LNCaP clone FGC (cell line): ENCODE measurements at regions not wholly inside any gene's neighbourhood (a gene's known extent, or its start where the extent isn't known, plus 50 kb on each side); places are given as distances from the start of the nearest gene placed in this dataset.

Experiments
- DNase-seq: peaks from one replicate; pipeline ENCODE4 v3.0.0-alpha.2; 2011; ENCODE audit warnings: low read depth
- H3K4me3 ChIP-seq: 2 replicates; pipeline ENCODE4 v1.5.1; 2011; ENCODE audit warnings: mild to moderate bottlenecking, low read depth, low read length, control low read depth
- TF ChIP-seq, protein P1 (sequence below): IDR thresholded peaks from 2 replicates; pipeline ENCODE4 v1.5.1; 2012; ENCODE audit warnings: mild to moderate bottlenecking; ENCODE audit not compliant: control insufficient read depth, insufficient read depth; ENCODE audit errors: extremely low read depth

DNA sequence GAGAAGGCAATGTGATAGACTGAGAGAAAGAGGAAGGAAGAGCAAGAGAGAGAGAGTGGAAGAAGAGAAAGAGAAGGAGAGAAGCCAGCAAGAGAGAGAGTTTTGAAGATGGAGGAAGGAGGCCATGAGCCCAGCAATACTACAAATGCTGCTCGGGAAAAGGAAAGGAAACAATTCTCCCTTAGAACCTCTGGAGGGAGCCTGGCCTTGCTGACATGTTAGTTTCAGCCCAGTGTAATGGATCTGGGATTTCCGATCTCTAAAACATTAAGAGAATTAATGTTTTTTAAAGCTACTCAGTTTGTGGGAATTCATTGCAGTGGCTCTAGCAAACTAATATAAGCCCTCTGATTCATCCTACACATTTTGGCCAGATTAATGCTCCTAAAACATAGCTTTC, 206.8 kb upstream of the MTPN start:
- TF ChIP-seq, protein P1, sequence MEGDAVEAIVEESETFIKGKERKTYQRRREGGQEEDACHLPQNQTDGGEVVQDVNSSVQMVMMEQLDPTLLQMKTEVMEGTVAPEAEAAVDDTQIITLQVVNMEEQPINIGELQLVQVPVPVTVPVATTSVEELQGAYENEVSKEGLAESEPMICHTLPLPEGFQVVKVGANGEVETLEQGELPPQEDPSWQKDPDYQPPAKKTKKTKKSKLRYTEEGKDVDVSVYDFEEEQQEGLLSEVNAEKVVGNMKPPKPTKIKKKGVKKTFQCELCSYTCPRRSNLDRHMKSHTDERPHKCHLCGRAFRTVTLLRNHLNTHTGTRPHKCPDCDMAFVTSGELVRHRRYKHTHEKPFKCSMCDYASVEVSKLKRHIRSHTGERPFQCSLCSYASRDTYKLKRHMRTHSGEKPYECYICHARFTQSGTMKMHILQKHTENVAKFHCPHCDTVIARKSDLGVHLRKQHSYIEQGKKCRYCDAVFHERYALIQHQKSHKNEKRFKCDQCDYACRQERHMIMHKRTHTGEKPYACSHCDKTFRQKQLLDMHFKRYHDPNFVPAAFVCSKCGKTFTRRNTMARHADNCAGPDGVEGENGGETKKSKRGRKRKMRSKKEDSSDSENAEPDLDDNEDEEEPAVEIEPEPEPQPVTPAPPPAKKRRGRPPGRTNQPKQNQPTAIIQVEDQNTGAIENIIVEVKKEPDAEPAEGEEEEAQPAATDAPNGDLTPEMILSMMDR, result peak; percentile 18; the same call in 1 of the 2 replicates

DNA sequence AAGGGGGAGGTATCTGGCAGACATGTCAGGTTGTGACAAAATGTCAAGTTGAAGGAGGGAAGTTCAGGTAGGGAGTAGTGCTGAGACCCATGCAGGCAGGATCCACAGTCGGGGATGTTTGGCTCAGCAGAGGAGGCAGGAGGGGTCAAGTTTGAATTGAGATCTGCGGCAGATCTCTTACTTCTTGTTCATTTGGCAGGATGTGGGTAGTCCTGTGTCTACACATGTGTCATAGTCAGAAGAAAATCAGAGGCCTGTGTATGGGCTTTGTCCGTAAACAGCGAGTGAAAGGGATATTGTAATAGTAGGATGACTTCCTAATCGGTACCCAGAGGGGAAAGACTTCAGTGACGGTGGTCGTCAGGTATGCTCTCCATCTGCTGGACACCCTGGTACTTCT, 203.8 kb upstream of the MTPN start:
- TF ChIP-seq, protein P1, result no peak
- no peak overlapping the region for H3K4me3 ChIP-seq
- DNase-seq, result no peak

More for the DNA sequence above, 206.8 kb upstream of the MTPN start:
- no peak overlapping the region for H3K4me3 ChIP-seq
- no peak for DNase-seq

DNA sequence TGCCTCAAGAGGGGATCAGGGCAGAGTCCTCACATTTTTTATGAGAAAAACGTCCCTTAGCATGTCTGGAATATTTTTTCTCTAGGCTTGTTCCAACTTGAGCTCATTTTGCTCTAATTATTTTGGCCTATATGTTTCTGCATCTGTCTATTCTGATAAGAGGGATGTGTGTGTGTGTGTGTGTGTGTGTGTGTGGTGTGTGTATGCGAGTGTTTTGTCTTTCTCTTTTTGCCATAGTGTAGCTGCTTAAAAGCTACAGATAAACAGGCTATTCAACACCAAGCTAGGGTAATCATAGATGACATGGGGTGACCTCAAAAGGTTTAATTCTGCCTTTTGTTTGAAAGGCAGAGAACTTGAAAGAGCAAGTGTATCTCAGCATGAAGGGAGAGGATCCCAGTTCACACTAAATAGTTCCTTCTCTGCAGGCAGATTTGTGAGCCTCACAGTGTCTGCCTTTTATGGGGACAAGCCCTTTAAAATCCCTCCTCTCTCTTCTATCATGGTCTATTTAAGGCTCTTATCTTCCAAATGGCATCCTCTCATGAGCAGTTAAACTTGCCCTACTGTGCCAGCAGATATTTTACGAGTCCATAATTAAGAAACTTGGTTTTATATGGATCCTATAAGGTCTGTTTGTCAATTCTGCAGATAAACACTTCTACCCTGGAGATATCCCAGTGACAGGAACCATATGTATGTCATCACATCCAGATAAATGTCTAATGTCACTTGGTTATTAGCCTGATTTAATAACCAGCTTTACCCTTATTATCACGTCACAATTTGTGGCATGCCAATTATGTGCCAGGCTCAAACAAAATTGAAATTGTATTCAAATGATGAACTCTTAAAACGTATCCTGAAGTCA, 202.9 kb upstream of the MTPN start:
- peak; percentile 86 for DNase-seq
- TF ChIP-seq, protein P1, result no peak
- H3K4me3 ChIP-seq, result no peak overlapping the region

DNA sequence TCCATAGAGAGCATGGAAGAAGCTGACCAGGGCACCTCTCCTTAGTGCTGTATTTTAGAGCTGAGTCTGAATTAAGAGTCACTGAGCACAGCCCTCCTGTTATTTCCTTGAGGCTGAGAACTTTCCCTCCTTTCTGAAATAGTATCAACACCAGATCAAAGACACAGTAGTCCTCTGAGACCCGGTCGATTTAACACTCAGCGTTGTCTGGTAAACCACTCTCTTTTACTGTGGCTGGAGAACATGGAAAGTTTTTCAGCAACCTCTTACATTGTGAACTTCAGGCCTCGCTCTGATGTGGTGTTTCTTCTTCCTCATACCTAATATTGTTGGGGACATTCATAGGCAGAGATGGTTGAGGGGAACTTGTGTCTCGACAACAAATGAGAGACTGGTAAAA, 202.0 kb upstream of the MTPN start:
- H3K4me3 ChIP-seq, result no peak overlapping the region
- TF ChIP-seq, protein P1, result no peak
- DNase-seq, result no peak

DNA sequence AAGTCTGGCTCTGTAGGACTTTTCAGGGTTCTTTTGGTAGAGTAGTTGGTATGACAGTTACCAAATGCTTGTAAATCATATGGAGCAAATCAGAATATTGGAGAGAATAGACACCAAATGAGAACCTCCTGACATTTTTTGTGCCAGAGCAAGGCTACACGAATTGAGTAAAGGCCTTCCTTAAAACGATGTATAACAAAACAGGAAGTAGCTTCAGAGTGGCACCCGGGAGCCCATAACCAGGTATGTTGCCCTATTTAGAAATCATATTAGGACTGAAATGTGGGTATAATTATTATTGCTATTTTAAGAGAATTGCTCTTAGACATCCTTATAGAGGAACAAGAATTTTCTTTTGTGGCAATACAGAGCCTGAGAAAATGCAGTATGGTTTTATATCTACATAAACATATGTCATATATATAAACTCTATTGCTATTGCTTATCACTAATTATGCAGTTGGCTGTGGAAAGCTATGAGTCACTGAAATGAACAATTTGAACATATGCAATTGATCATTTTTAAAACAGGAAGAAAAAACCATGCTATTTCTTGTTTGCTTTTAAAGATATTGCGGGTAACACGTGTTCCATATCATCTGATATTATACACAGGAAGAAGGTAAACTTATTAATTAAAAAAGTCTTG, 197.4 kb upstream of the MTPN start:
- TF ChIP-seq, protein P1, result no peak
- no peak overlapping the region for H3K4me3 ChIP-seq
- no peak for DNase-seq

DNA sequence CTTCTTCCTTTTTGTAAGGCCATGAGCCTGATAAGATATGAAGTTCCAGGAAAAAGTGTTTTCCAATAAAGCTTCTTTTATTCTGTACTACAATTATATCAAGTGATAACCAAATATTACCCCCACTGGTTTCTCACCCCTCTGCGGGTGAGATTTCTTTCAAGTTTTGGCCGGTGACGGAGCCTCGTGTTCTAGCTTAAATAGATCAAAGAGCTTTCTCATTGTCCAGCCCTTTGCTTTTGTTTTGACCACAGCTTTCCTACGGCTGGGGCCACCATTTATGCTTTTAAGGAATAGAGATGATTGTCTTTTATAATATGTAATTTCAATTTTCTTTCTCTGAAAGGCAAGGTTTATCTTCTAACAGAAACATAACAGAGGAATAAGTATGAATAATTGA, 196.7 kb upstream of the MTPN start:
- TF ChIP-seq, protein P1, result no peak
- DNase-seq, result no peak

More for the DNA sequence above, 196.7 kb upstream of the MTPN start:
- H3K4me3 ChIP-seq, result no peak overlapping the region
